Esophagus (tissue), 2 donors: ENCODE measurements at regions not wholly inside any gene's neighbourhood (a gene's known extent, or its start where the extent isn't known, plus 50 kb on each side); places are given as distances from the start of the nearest gene placed in this dataset.

ENCODE experiments used
- H3K27ac ChIP-seq, 2 donors: one replicate each; pipeline ENCODE4 v1.5.1; 2013; ENCODE audit warnings: low read depth in 2 of 2, mild to moderate bottlenecking in 2 of 2, inconsistent platforms in 1 of 2, low read length in 1 of 2, moderate library complexity in 1 of 2
- H3K27me3 ChIP-seq, 2 donors: one replicate each; pipeline ENCODE4 v1.6.1; 2013; ENCODE audit warnings: low read length in 2 of 2, control low read depth in 1 of 2, mild to moderate bottlenecking in 1 of 2; ENCODE audit not compliant: insufficient read depth in 2 of 2, control insufficient read depth in 1 of 2
- H3K36me3 ChIP-seq, 2 donors: one replicate each; pipeline ENCODE4 v1.6.1; 2013; ENCODE audit warnings: low read length in 1 of 2; ENCODE audit not compliant: control insufficient read depth in 2 of 2, insufficient read depth in 2 of 2
- H3K4me1 ChIP-seq, 2 donors: one replicate each; pipeline ENCODE4 v1.6.1; 2013; ENCODE audit warnings: low read length in 1 of 2; ENCODE audit not compliant: control insufficient read depth in 2 of 2, insufficient read depth in 2 of 2
- H3K4me3 ChIP-seq, 2 donors: one replicate each; pipeline ENCODE4 v1.5.1; 2013; ENCODE audit warnings: low read length in 2 of 2, mild to moderate bottlenecking in 2 of 2, low read depth in 1 of 2, moderate library complexity in 1 of 2
- H3K9me3 ChIP-seq, 2 donors: one replicate each; pipeline ENCODE4 v1.6.1; 2013; ENCODE audit warnings: mild to moderate bottlenecking in 2 of 2, low read depth in 1 of 2, low read length in 1 of 2, moderate library complexity in 1 of 2; ENCODE audit not compliant: control insufficient read depth in 2 of 2, insufficient read depth in 1 of 2
- WGBS, 2 donors: extraction: QIAGEN DNeasy Blood & Tissue Kit; methylation state at CpG; one replicate each; pipeline ENCODE4 v1.1.7; 2013; 5-methylcytosine and 5-hydroxymethylcytosine counted together
- donor health status: healthy with polysubstance abuse.
- donor health status: Bipolar disorder and iron deficiency.

DNA sequence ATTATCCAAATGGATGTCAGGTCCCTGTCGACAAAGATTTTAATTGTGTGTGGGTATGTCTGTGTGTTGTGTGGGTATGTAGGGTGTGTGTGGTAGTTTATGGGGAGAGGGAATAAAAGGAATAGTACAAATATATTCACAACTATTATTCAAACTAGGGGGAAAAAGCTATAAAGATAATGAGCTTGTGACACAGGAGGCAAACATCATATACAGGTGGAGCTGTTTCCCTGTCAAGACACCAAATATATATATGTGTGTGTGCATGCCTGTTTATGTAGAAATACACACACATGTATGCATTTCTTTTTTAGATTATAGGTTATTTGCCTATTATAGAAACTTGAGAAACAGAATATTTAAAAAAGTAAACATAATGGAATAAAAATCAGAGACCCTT is 108.7 kb downstream of the CD47 start:
- no peaks in the 10 kb centered on the region for H3K9me3 ChIP-seq
- WGBS, 2 donors = 20 to 38% methylated on average over 1 of the region's 1 CpG
- no peaks in the 10 kb centered on the region for H3K27me3 ChIP-seq
- no peaks in the 10 kb centered on the region for H3K36me3 ChIP-seq
- no peak overlapping the region for H3K4me3 ChIP-seq
- H3K27ac ChIP-seq = no peak overlapping the region
- H3K4me1 ChIP-seq = peaks cover 0 to 2% of the 10 kb centered on the region in 2 donors

DNA sequence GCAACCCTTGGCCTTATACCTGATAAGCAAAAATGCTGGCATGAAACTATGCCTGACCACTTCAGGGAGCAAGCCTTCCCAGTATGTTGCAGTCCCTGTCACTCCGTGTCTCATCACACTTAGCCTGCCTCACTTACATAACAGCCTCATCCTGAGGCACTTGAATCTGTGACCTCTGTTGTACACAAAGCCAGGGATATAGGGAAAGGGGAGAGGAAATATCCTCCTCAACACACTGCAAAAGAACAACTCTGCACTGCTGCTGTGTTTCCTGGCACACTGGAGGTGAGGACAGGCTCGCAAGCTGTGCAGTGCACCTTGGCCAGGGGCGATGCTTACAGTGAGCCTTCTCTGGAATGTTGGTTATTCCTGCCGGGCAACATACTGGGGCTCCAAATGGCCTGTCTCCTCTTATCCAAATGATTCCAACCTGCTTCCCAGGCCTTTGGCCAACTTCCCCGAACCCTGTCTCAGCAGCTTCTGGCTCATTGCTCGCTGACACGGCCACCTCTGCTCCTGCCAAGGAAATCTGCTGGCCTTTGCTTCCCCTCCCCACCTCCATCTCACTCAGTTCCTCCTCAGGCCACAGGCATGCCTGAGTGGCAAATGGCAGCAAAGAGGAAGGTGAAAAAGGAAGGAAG is 109.2 kb downstream of the CD47 start:
- peaks cover 0 to 2% of the 10 kb centered on the region in 2 donors for H3K4me1 ChIP-seq
- no peak overlapping the region for H3K4me3 ChIP-seq
- 33 to 38% methylated on average over 7 of the region's 7 CpGs for WGBS, 2 donors
- no peak overlapping the region for H3K27ac ChIP-seq
- no peaks in the 10 kb centered on the region for H3K27me3 ChIP-seq
- H3K36me3 ChIP-seq = no peaks in the 10 kb centered on the region
- H3K9me3 ChIP-seq = no peaks in the 10 kb centered on the region

DNA sequence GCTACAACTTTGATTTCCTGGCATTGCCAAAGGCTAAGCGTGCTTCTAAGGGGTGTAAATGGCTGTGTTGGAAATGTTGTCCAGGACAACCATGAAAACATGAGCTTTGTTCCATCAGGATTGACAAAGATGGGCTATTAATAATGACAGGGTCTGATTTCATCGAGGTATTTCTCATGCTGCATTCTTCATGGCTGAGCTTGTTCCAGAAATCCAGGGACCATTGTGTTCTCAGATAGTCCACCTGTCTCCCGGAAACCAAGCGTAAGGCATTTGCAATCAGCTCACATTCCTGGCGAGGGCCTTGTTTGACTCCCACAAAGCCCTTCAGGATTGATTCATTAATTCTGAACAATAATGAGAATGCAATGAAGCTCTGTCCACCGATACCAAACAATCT is 111.3 kb downstream of the CD47 start:
- H3K27me3 ChIP-seq = no peaks in the 10 kb centered on the region
- no peaks in the 10 kb centered on the region for H3K9me3 ChIP-seq
- 76% methylated on average over 6 of the region's 6 CpGs for WGBS, 2 donors
- no peak overlapping the region for H3K4me3 ChIP-seq
- no peaks in the 10 kb centered on the region for H3K36me3 ChIP-seq
- peaks cover 0 to 2% of the 10 kb centered on the region in 2 donors for H3K4me1 ChIP-seq
- no peak overlapping the region for H3K27ac ChIP-seq

DNA sequence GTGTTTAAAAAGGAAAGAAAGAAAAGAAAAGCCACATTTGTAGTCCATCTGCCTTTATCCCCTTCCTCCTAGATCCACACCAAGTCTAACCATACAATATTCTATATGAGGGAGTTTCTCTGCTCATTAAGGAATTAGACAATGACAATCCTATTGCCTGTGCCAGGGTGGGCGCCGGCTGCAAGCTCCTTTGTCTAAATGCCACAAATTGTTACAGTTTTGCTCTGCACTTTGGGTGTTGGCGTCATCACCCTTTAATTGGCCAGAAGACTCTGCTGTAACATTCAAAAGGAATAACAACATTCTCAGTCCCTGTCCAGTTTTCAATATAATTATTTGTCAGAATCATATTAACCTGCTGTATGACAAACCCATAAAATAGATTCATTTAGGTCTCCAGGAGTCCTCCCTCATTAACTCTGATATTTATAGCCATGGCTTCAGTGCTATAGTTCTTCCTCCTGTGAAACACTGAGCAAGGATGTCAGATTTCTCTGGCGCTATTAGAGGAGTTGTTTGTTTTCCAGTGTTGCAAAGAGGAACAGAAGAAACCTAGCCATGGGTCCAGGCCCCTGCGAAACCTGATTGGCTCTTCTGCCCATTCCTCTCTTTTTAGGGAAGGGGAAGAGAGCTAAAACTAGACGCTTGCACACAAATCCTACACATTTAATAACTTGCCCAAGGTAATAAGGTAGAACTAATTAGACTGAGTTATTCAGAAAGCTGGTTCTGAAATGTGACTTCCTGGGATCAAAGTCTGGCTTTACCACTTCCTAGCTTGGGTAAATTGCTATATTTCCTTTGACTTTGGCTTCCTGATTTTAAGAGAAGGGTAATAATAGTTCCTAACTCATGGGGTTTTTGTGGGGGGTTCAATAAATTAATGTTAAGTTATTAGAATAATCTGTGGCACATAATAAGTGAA is 112.4 kb downstream of the CD47 start:
- H3K4me3 ChIP-seq = no peak overlapping the region
- H3K36me3 ChIP-seq = no peaks in the 10 kb centered on the region
- H3K9me3 ChIP-seq = no peaks in the 10 kb centered on the region
- H3K27me3 ChIP-seq = no peaks in the 10 kb centered on the region
- no peak overlapping the region for H3K27ac ChIP-seq
- WGBS, 2 donors = 84 to 87% methylated on average over 6 of the region's 6 CpGs
- H3K4me1 ChIP-seq = peaks cover 0 to 2% of the 10 kb centered on the region in 2 donors

GRCh38 chr3:107977221-107978130 is 113.4 kb downstream of the CD47 start:
- Histone ChIP-seq H3K27me3 (no peaks in the 10 kb centered on the region), H3K4me3 (no peak overlapping the region), H3K27ac (no peak overlapping the region), H3K36me3 (no peaks in the 10 kb centered on the region), H3K9me3 (no peaks in the 10 kb centered on the region), H3K4me1 (peaks cover 0 to 2% of the 10 kb centered on the region in 2 donors)
- 88 to 90% methylated on average over 9 of the region's 9 CpGs for WGBS, 2 donors

DNA sequence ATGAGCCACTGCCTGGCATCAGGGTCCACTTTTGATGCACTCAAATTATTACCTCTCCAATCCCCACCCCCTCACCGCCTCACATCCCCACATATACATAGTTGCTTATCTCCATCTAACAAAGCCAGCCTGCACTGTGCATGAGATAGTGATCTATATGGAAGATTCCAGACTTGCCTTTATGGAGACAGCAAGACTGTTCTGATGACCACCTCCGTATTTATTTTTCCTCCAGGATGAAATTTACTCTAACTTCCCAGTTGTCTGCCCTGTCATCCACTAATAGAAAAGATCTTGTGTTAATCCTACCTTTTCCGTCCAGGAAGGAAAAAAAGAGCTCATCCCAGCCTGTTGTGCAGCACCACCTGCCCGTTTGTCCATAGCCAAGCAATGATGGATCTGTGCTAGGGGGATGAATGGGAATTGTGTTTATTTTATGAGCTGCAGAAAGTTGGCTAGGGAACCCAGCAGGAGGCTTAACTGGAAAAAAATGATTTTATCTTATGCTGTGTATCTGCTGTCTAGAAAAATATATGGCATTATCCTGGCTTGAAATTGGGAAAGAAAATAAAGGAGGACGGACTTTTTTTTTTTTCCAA is 114.5 kb downstream of the CD47 start:
- Histone ChIP-seq H3K27me3 (no peaks in the 10 kb centered on the region), H3K4me3 (no peak overlapping the region), H3K36me3 (no peaks in the 10 kb centered on the region), H3K9me3 (no peaks in the 10 kb centered on the region), H3K4me1 (no peaks in the 10 kb centered on the region), H3K27ac (no peak overlapping the region)
- WGBS, 2 donors = 83 to 84% methylated on average over 5 of the region's 5 CpGs

DNA sequence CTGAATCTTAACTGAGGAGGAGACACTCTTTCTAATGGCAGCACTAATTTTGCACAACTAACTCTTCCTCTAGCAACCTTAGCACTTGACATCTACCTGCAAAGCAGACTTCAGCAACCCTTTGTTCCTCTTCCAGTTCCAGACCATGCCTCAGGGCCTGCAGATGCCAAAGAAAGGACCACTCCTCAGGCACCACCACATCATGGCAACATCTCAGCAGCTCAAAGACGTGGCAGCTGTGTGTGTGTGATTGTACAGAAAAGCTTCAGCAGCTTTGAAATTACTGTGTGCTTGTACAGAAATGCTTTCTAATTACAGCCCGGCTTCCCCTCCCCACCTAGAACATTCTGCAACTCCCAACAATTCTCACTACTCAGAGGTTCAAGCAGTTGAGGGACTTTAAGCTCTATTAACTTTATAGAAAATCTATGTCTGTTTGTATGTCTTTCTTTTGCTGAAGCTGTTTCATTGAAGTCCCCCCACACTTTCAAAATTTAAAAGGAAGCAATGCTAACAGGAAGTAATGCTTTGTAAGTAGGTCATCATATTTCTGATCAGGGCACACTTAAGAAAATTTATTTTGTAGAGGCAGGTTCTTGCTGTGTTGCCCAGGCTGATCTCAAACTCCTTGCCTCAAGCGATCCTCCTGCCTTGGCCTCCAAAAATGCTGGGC is 115.2 kb downstream of the CD47 start:
- 82 to 83% methylated on average over 3 of the region's 3 CpGs for WGBS, 2 donors
- H3K4me1 ChIP-seq = no peaks in the 10 kb centered on the region

DNA sequence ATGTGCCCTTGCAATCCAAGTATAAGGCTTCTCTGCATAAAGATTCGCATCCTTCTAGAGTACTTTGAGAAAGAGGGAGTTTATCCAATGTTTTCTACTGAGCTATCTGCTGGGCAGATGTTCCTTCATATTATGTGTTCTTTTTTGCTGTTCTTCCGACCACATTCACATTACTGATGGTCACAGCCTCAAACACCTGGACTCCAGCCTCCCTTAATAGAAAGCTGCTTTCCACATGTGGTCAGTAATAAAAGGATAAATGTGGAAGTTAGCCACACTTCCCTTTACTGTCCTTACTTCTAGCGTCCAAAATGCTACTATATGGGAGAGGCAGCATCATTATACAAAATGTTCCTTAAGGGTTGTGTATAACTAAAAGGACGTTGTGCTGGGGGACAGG is 116.9 kb downstream of the CD47 start:
- H3K9me3 ChIP-seq = no peaks in the 10 kb centered on the region
- H3K4me3 ChIP-seq = no peak overlapping the region
- H3K27ac ChIP-seq = no peak overlapping the region
- no peaks in the 10 kb centered on the region for H3K36me3 ChIP-seq
- H3K27me3 ChIP-seq = no peaks in the 10 kb centered on the region
- 89 to 91% methylated on average over 4 of the region's 4 CpGs for WGBS, 2 donors
- H3K4me1 ChIP-seq = no peaks in the 10 kb centered on the region

More for the DNA sequence above, 115.2 kb downstream of the CD47 start:
- no peaks in the 10 kb centered on the region for H3K27me3 ChIP-seq
- H3K27ac ChIP-seq = no peak overlapping the region
- H3K4me3 ChIP-seq = no peak overlapping the region
- no peaks in the 10 kb centered on the region for H3K9me3 ChIP-seq
- H3K36me3 ChIP-seq = no peaks in the 10 kb centered on the region

DNA sequence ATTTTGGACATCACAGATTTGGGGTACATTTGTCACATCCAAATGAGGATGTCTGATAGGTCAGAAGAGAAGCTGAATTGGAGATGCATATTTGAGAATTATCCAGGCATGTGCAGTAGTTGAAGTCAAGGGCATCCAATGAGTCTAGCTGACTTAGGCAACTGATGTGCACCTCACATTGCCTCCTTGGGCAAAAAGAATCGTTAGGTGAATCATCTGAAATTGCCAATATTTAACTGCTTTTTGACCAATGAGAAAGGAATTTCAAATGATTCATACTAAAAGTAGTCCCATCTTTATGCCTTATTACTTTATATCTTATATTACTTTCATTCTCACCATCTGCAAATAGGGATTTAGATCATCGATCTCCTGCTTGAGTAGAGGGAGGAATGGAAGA is 117.7 kb downstream of the CD47 start:
- Histone ChIP-seq H3K4me1 (no peaks in the 10 kb centered on the region), H3K4me3 (no peak overlapping the region), H3K27ac (no peak overlapping the region), H3K9me3 (no peaks in the 10 kb centered on the region), H3K36me3 (no peaks in the 10 kb centered on the region), H3K27me3 (no peaks in the 10 kb centered on the region)
- 68 to 77% methylated on average over 2 of the region's 2 CpGs for WGBS, 2 donors
